Common myeloid progenitor, CD34-positive (primary cell): ENCODE measurements at regions not wholly inside any gene's neighbourhood (a gene's known extent, or its start where the extent isn't known, plus 50 kb on each side); places are given as distances from the start of the nearest gene placed in this dataset.

ENCODE experiments used
- CTCF ChIA-PET: fragments of 350-600 bp; sonication (Branson Sonifier 250); formaldehyde crosslinking; loops from one replicate; lab custom pipeline; 2021; ENCODE audit warnings: antibody characterized with exemption; lab: Charles Lee
- POLR2A ChIA-PET: fragments of 350-600 bp; sonication (Branson Sonifier 250); formaldehyde crosslinking; loops from one replicate; lab custom pipeline; 2021; ENCODE audit warnings: antibody characterized with exemption; lab: Charles Lee
- DNase-seq, 3 donors: peaks; one replicate each; pipeline versions ENCODE4 v3.0.0 to v3.0.0-alpha.2; 2013
- H3K27ac ChIP-seq, 2 experiments: 1 replicate in 1 of 2; 2 replicates in 1 of 2; pipeline ENCODE4 v1.7.0; 2013; ENCODE audit warnings: inconsistent platforms in 2 of 2, low read length in 2 of 2, mild to moderate bottlenecking in 2 of 2, low read depth in 1 of 2, moderate library complexity in 1 of 2; ENCODE audit not compliant: severe bottlenecking in 2 of 2, insufficient read depth in 1 of 2, poor library complexity in 1 of 2
- H3K27me3 ChIP-seq, 5 experiments: replicated peaks in 2 of 5; 1 replicate in 3 of 5; 2 replicates in 2 of 5; pipeline versions ENCODE4 v1.6.1 to v1.7.0; 2013; ENCODE audit warnings: low read length in 4 of 5, mild to moderate bottlenecking in 2 of 5, moderate library complexity in 2 of 5, inconsistent platforms in 1 of 5; ENCODE audit not compliant: insufficient read depth in 5 of 5, control insufficient read depth in 4 of 5
- H3K36me3 ChIP-seq, 4 experiments: 1 replicate in 2 of 4; 2 replicates in 2 of 4; pipeline versions ENCODE4 v1.6.1 to v1.7.0; 2013; ENCODE audit warnings: low read length in 3 of 4, control low read depth in 1 of 4, mild to moderate bottlenecking in 1 of 4; ENCODE audit not compliant: control insufficient read depth in 4 of 4, insufficient read depth in 4 of 4
- H3K4me1 ChIP-seq, 4 experiments: 1 replicate in 3 of 4; 2 replicates in 1 of 4; pipeline versions ENCODE4 v1.6.1 to v1.7.1; 2013; ENCODE audit warnings: low read length in 3 of 4, mild to moderate bottlenecking in 3 of 4, control low read depth in 1 of 4, inconsistent platforms in 1 of 4, moderate library complexity in 1 of 4; ENCODE audit not compliant: control insufficient read depth in 4 of 4, insufficient read depth in 4 of 4; ENCODE audit errors: control extremely low read depth in 1 of 4
- H3K4me3 ChIP-seq, 7 experiments: 1 replicate in 4 of 7; 2 replicates in 3 of 7; pipeline versions ENCODE4 v1.5.1 to v1.7.0; 2013; ENCODE audit warnings: mild to moderate bottlenecking in 7 of 7, low read length in 6 of 7, moderate library complexity in 6 of 7, inconsistent platforms in 2 of 7, low read depth in 2 of 7, control low read depth in 1 of 7; ENCODE audit not compliant: insufficient read depth in 4 of 7, control insufficient read depth in 1 of 7; ENCODE audit errors: extremely low read depth in 1 of 7
- H3K9me3 ChIP-seq, 5 experiments: 1 replicate in 4 of 5; 2 replicates in 1 of 5; pipeline versions ENCODE4 v1.6.1 to v1.7.1; 2013; ENCODE audit warnings: low read length in 4 of 5, mild to moderate bottlenecking in 2 of 5, inconsistent platforms in 1 of 5, low read depth in 1 of 5, moderate library complexity in 1 of 5; ENCODE audit not compliant: control insufficient read depth in 4 of 5, insufficient read depth in 2 of 5; ENCODE audit errors: control extremely low read depth in 1 of 5
- WGBS: methylation state at CpG from one replicate; pipeline ENCODE4 v1.1.5; 2013; ENCODE audit not compliant: insufficient coverage; 5-methylcytosine and 5-hydroxymethylcytosine counted together

- no peaks in the 10 kb centered on the region for H3K27me3 ChIP-seq
- POLR2A ChIA-PET, result no interaction called here
- H3K9me3 ChIP-seq, result peaks cover 0 to 32% (median 14%) of the 10 kb centered on the region in 5 experiments
- H3K36me3 ChIP-seq, result no peaks in the 10 kb centered on the region
- H3K4me3 ChIP-seq, result no peak overlapping the region
- CTCF ChIA-PET, result no interaction called here
- 83% methylated on average over 1 of the region's 1 CpG for WGBS
- no peak for DNase-seq
- H3K27ac ChIP-seq, result no peak overlapping the region
- H3K4me1 ChIP-seq, result peaks cover 0 to 6% (median 0%) of the 10 kb centered on the region in 4 experiments
Measured at GRCh38 chr3:103629391-103629790, 1194.6 kb downstream of the ZPLD1 start.

- Histone ChIP-seq H3K27ac (no peak overlapping the region), H3K27me3 (peaks cover 0 to 8% (median 4%) of the 10 kb centered on the region in 5 experiments), H3K36me3 (no peaks in the 10 kb centered on the region), H3K9me3 (no peaks in the 10 kb centered on the region), H3K4me3 (no peak overlapping the region), H3K4me1 (no peaks in the 10 kb centered on the region)
- DNase-seq, result peak in 1 of 3 donors; percentile 28
- WGBS, result no CpG with 5 or more reads among the region's 2 CpGs
- POLR2A ChIA-PET, result no interaction called here
- CTCF ChIA-PET, result no interaction called here
Measured at GRCh38 chr3:103644450-103644849, 1209.6 kb downstream of the ZPLD1 start.

GRCh38 chr3:103653996-103654395, 1219.2 kb downstream of the ZPLD1 start:
- H3K27ac ChIP-seq, result no peak overlapping the region
- H3K9me3 ChIP-seq, result no peaks in the 10 kb centered on the region
- WGBS, result no CpG with 5 or more reads among the region's 1 CpG
- POLR2A ChIA-PET, result no interaction called here
- CTCF ChIA-PET, result no interaction called here
- H3K36me3 ChIP-seq, result no peaks in the 10 kb centered on the region
- DNase-seq, result no peak
- H3K4me3 ChIP-seq, result no peak overlapping the region
- no peaks in the 10 kb centered on the region for H3K4me1 ChIP-seq
- H3K27me3 ChIP-seq, result no peaks in the 10 kb centered on the region

- CTCF ChIA-PET, result no interaction called here
- DNase-seq, result no peak
- Histone ChIP-seq H3K27ac (no peak overlapping the region), H3K27me3 (no peaks in the 10 kb centered on the region), H3K36me3 (no peaks in the 10 kb centered on the region), H3K4me3 (no peak overlapping the region), H3K4me1 (no peaks in the 10 kb centered on the region), H3K9me3 (no peaks in the 10 kb centered on the region)
- POLR2A ChIA-PET, result no interaction called here
- 97% methylated on average over 5 of the region's 8 CpGs for WGBS
Measured at GRCh38 chr3:103657756-103658155, 1222.9 kb downstream of the ZPLD1 start.

GRCh38 chr3:103660810-103661209, 1226.0 kb downstream of the ZPLD1 start:
- H3K27ac ChIP-seq, result no peak overlapping the region
- no peak overlapping the region for H3K4me3 ChIP-seq
- no peaks in the 10 kb centered on the region for H3K4me1 ChIP-seq
- no peaks in the 10 kb centered on the region for H3K9me3 ChIP-seq
- no peak for DNase-seq
- WGBS, result no CpG with 5 or more reads among the region's 2 CpGs
- no peaks in the 10 kb centered on the region for H3K27me3 ChIP-seq
- no peaks in the 10 kb centered on the region for H3K36me3 ChIP-seq
- CTCF ChIA-PET, result no interaction called here
- POLR2A ChIA-PET, result no interaction called here

GRCh38 chr3:103662591-103662990, 1227.8 kb downstream of the ZPLD1 start:
- Histone ChIP-seq H3K4me3 (no peak overlapping the region), H3K36me3 (no peaks in the 10 kb centered on the region)
- no CpG with 5 or more reads among the region's 3 CpGs for WGBS

GRCh38 chr3:103672346-103672745, 1237.5 kb downstream of the ZPLD1 start:
- Histone ChIP-seq H3K27me3 (no peaks in the 10 kb centered on the region), H3K9me3 (no peaks in the 10 kb centered on the region), H3K4me3 (no peak overlapping the region), H3K36me3 (no peaks in the 10 kb centered on the region), H3K4me1 (no peaks in the 10 kb centered on the region), H3K27ac (no peak overlapping the region)
- ChIA-PET CTCF (no interaction called here), POLR2A (interaction anchor here (0.7 kb wide), 1 partner anchor 9 kb away, joined by 3 read pairs; no protein-coding TSS in a partner anchor)
- whole genome bisulfite sequencing, result no CpG with 5 or more reads among the region's 2 CpGs
- DNase-seq, result no peak

More at GRCh38 chr3:103662591-103662990, 1227.8 kb downstream of the ZPLD1 start:
- Histone ChIP-seq H3K27me3 (no peaks in the 10 kb centered on the region), H3K27ac (no peak overlapping the region), H3K9me3 (no peaks in the 10 kb centered on the region), H3K4me1 (no peaks in the 10 kb centered on the region)
- CTCF ChIA-PET, result interaction anchor here (1.1 kb wide), 1 partner anchor 11 kb away, joined by 4 read pairs; no protein-coding TSS in a partner anchor
- POLR2A ChIA-PET, result no interaction called here
- DNase-seq, result no peak
